ENCODE measurements at regions not wholly inside any gene's neighbourhood (a gene's known extent, or its start where the extent isn't known, plus 50 kb on each side); places are given as distances from the start of the nearest gene placed in this dataset.

DNA sequence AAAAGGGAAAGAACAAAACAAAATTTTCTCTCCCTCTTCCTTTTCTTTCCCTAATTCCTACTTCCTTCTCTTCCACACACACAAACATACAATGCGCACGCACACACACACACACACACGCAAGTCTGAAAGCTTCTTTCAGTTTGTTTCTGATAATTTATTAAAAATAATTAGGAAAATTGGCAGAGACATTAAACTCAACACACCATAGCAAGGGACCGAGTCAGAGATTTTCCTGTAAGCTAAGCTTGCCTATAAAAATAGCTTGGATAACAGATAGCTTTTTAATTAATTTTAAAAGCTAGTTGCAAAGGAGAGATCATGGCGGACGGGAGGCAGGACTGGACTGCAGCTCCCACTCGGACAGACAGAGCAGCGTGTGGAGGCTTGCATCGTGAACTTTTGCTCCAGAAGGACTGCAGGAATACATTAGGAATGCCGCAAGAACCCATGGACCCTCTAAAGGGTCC lies 92.6 kb upstream of the MAPK10 start:
- DNase-seq (ENCODE audit: low read depth, low spot score) = no peak
- Histone ChIP-seq H3K9me3 (replicated peaks; ENCODE audit: control insufficient read depth, insufficient read depth, low read length) (no peaks in the 10 kb centered on the region), H3K27me3 (ENCODE audit: control insufficient read depth in 2 of 2, insufficient read depth in 2 of 2, low read length in 2 of 2) (peaks cover 0 to 4% of the 10 kb centered on the region in 2 experiments), H3K4me2 (ENCODE audit: insufficient read depth, low read length) (no peak overlapping the region), H3K79me2 (ENCODE audit: control insufficient read depth, insufficient read depth, low read length) (no peaks in the 10 kb centered on the region), H3K9ac (replicated peaks; ENCODE audit: extremely low read depth, insufficient read depth, low read length) (no peak overlapping the region), H3K4me1 (ENCODE audit: control insufficient read depth, extremely low read depth, insufficient read depth, low read length) (no peaks in the 10 kb centered on the region), H3K9me1 (replicated peaks; ENCODE audit: control insufficient read depth, extremely low read depth, insufficient read depth, low read length) (no peaks in the 10 kb centered on the region), H3K27ac (ENCODE audit: insufficient read depth, low read depth, low read length) (no peak overlapping the region), H2AFZ (ENCODE audit: low read depth, low read length) (no peak overlapping the region), H4K20me1 (replicated peaks; ENCODE audit: control insufficient read depth, extremely low read depth, insufficient read depth, low read length) (no peaks in the 10 kb centered on the region), H3K4me3 (replicated peaks in 1 of 3; ENCODE audit: insufficient read depth in 1 of 3, low read depth in 1 of 3, low read length in 3 of 3) (no peak overlapping the region), H3K36me3 (ENCODE audit: control insufficient read depth in 2 of 2, extremely low read depth in 1 of 2, insufficient read depth in 2 of 2, low read length in 2 of 2) (no peaks in the 10 kb centered on the region)
- ChIA-PET POLR2A (no interaction called here), CTCF (no interaction called here)
- no peak for FAIRE-seq
- dilution Hi-C loops (cut with MboI; ENCODE audit: extremely low pct_ligation_motif_present, low sequenced_read_pairs) (no loop called here), intact Hi-C loops (cut with micrococcal nuclease) (no loop called here)
- TF ChIP-seq CTCF (IDR thresholded peaks at IDR 0.05; ENCODE audit: extremely low read depth in 1 of 2, insufficient read depth in 1 of 2, low read depth in 1 of 2, low read length in 2 of 2) (no peak), EZH2 (IDR thresholded peaks at IDR 0.05; ENCODE audit: borderline replicate concordance, low read depth, low read length, severe bottlenecking) (no peak), MYC (IDR thresholded peaks at IDR 0.05; ENCODE audit: low read depth, low read length) (no peak), MAX (IDR thresholded peaks at IDR 0.05; ENCODE audit: insufficient read depth, insufficient read length) (no peak), POLR2AphosphoS5 (IDR thresholded peaks at IDR 0.05; ENCODE audit: insufficient read depth, low read depth, low read length) (no peak), GATA2 (IDR thresholded peaks at IDR 0.05; ENCODE audit: insufficient read depth, insufficient read length, low read depth, low read length) (no peak), FOS (IDR thresholded peaks at IDR 0.05; ENCODE audit: borderline replicate concordance, insufficient read depth, low read length) (no peak), JUN (IDR thresholded peaks at IDR 0.05; ENCODE audit: borderline replicate concordance, insufficient read depth, insufficient read length, low read depth) (no peak), POLR2A (IDR thresholded peaks at IDR 0.05; ENCODE audit: low read depth, low read length) (no peak)
- no TSS peak for BruUV-seq (replicated peaks)
